Epithelial cell of proximal tubule (primary cell): ENCODE measurements at regions not wholly inside any gene's neighbourhood (a gene's known extent, or its start where the extent isn't known, plus 50 kb on each side); places are given as distances from the start of the nearest gene placed in this dataset.
"Not testable (repeated sequence)": the region's sequence is repeated elsewhere in the genome, so short reads cannot be mapped to it uniquely, and the experiment has no call there.

Source experiments
- DNase-seq: peaks from one replicate; pipeline ENCODE4 v3.0.0-alpha.2; 2011; ENCODE audit warnings: low read depth
- H3K4me3 ChIP-seq: 2 replicates; pipeline ENCODE4 v1.5.1; 2011; ENCODE audit warnings: low read depth, mild to moderate bottlenecking, low read length
- CTCF ChIP-seq: conservative IDR thresholded peaks from 2 replicates; pipeline ENCODE4 v1.5.1; 2012; ENCODE audit warnings: low read depth, mild to moderate bottlenecking, low read length

DNA sequence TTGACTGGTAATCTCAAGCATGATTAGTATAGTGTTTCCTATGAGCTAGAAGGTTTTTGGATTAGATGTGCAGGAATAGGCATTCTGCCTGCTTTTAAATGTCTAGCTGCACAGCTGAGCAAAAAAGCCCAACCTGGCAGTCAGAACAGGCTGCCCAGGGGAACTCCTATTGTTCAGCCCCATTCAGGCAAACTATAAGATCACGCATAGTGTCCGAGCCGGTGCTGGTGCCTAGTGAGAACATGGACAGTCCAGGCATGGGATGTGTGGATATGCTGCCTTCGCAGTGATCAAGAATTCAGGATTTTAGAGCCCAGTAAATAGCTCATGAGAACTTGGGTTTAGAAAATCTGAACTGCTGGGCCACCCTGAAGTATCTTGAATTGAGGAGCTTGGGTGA lies 348.8 kb downstream of the UTRN start:
- no peak for TF ChIP-seq CTCF
- H3K4me3 ChIP-seq, result no peak overlapping the region
- DNase-seq, result no peak

GRCh38 chr6:144634371-144634770 lies 349.2 kb downstream of the UTRN start:
- no peak for TF ChIP-seq CTCF
- H3K4me3 ChIP-seq, result no peak overlapping the region

DNA sequence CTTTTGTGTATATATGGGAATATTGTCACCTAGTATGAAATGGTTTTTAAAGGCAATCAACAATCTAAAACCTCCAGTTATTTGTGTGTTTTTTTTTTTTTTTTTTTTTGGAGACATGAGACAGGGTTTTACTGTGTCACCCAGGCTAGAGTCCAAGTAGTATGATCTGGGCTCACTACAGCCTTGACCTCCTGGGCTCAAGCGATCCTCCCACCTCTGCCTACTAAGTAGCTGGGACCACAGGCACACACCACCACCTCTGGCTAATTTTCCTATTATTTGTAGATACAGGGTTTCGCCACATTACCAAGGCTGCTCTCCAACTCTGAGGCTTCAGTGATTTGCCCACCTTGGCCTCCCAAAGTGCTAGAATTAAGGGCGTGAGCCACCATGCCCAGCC lies 349.9 kb downstream of the UTRN start:
- no peak for TF ChIP-seq CTCF
- no peak for DNase-seq
- no peak overlapping the region for H3K4me3 ChIP-seq

More at GRCh38 chr6:144634371-144634770, 349.2 kb downstream of the UTRN start:
- DNase-seq, result no peak

DNA sequence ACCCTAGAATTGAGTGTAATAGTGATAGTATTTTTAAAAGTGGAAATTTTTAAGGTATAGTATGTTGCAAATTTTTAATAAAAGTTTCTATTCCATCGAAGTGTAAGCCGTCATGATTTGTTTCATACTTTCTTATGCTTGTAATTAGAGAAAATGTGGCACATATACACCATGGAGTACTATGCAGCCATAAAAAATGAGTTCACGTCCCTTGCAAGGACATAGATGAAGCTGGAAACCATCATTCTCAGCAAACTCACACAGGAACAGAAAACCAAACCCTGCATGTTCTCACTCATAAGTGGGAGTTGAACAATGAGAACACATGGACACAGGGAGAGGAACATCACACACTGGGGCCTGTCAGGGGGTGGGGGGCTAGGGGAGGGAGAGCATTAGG lies 350.9 kb downstream of the UTRN start:
- not testable (repeated sequence) for H3K4me3 ChIP-seq, DNase-seq

GRCh38 chr6:144637541-144637940 lies 352.4 kb downstream of the UTRN start:
- no peak overlapping the region for H3K4me3 ChIP-seq
- DNase-seq, result no peak
- TF ChIP-seq CTCF, result no peak

GRCh38 chr6:144639654-144640053 lies 354.5 kb downstream of the UTRN start:
- no peak overlapping the region for H3K4me3 ChIP-seq
- DNase-seq, result no peak
- TF ChIP-seq CTCF, result no peak

GRCh38 chr6:144641286-144641685 lies 356.2 kb downstream of the UTRN start:
- no peak overlapping the region for H3K4me3 ChIP-seq
- no peak for DNase-seq
- no peak for TF ChIP-seq CTCF

DNA sequence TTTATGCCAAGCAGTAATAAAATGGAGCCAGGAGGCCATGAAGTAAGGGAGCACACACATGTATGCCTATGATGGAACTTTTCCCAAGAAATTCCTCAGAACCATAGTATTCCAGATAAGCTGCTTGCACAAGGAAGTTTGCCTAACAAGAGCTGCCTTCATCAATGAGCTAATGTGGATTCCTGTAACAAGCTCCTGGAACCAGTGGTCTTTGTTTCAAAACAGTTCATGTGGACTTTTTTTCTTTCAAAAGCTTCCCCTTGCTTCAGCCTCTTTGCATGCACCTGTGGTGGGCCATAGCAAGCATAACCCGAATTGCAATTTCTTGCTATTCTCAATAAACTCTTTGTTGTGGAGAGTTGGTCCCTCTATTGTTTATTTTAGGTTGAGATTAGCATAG lies 359.6 kb downstream of the UTRN start:
- DNase-seq, result no peak
- TF ChIP-seq CTCF, result no peak
- no peak overlapping the region for H3K4me3 ChIP-seq
